ENCODE measurements at regions not wholly inside any gene's neighbourhood (a gene's known extent, or its start where the extent isn't known, plus 50 kb on each side); places are given as distances from the start of the nearest gene placed in this dataset.

DNA sequence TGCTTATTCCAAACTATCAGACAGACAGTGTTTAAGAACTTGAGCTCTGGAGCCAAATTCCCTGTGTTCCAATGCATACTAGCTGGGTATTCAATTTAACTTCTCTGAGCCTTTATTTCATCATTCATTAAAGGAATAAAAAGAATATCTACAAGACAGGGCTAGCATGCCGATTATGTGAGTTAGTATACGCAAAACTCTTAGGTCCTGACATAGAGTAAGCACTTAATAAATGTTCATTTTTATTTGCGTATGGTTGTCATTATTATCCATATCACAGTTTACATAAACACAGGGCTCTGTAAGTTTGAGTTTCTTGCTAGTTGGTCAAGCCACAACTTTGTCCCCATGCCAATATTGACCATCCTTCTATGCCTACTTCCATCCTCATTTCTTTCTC is 161.5 kb downstream of the NUAK1 start:
- TF ChIP-seq, protein P1, sequence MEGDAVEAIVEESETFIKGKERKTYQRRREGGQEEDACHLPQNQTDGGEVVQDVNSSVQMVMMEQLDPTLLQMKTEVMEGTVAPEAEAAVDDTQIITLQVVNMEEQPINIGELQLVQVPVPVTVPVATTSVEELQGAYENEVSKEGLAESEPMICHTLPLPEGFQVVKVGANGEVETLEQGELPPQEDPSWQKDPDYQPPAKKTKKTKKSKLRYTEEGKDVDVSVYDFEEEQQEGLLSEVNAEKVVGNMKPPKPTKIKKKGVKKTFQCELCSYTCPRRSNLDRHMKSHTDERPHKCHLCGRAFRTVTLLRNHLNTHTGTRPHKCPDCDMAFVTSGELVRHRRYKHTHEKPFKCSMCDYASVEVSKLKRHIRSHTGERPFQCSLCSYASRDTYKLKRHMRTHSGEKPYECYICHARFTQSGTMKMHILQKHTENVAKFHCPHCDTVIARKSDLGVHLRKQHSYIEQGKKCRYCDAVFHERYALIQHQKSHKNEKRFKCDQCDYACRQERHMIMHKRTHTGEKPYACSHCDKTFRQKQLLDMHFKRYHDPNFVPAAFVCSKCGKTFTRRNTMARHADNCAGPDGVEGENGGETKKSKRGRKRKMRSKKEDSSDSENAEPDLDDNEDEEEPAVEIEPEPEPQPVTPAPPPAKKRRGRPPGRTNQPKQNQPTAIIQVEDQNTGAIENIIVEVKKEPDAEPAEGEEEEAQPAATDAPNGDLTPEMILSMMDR (IDR thresholded peaks at IDR 0.05; ENCODE audit: low read depth, low read length), result no peak
- H3K4me3 ChIP-seq (replicated peaks in 1 of 2; ENCODE audit: low read depth in 2 of 2, low read length in 2 of 2), result no peak overlapping the region
- no peak for DNase-seq (ENCODE audit: low read depth in 2 of 2)

DNA sequence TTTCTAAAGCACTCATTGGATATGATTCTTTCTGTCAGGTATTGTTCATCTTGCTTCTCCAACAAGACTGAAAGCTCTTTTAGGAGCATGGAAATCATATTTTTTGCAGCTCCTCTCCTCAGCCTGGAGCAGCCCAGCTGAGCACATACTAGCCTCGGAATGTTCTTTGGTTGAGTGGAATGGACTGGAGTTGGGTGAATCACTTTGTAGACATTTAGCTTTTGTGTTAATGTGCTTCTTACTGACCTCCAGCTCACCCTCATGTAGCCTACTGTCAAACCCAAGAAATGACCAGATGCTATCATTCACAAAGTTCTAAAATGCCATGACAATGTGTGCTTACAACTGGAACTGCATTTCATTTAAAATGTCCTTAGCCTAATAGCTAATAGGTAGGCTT is 161.1 kb downstream of the NUAK1 start:
- peak; percentile 45 to 89 for DNase-seq (ENCODE audit: low read depth in 2 of 2)

DNA sequence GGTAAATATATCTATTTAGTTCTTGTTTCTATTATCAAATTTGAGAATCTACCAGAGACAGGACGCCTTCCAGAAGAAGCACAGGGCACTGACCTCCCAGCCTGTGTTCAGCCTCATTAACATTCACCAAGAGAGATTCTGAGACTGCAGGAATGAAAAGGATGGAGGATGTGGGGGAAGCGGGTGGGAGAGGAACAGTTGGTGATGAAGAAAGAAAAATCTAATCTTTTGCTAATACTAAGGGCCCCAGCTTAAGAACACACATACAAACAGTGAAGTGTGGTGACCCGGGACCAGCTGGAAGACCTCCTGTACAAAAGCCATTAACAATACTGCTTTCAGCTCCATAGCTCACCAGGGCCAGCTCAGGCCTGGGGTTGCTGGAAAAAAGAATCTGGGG is 160.5 kb downstream of the NUAK1 start:
- H3K4me3 ChIP-seq (replicated peaks in 1 of 2; ENCODE audit: low read depth in 2 of 2, low read length in 2 of 2), result no peak overlapping the region
- DNase-seq (ENCODE audit: low read depth in 2 of 2), result no peak
- TF ChIP-seq, protein P1 (IDR thresholded peaks at IDR 0.05; ENCODE audit: low read depth, low read length), result no peak

More for the DNA sequence above, 161.1 kb downstream of the NUAK1 start:
- no peak overlapping the region for H3K4me3 ChIP-seq (replicated peaks in 1 of 2; ENCODE audit: low read depth in 2 of 2, low read length in 2 of 2)
- TF ChIP-seq, protein P1 (IDR thresholded peaks at IDR 0.05; ENCODE audit: low read depth, low read length), result no peak

DNA sequence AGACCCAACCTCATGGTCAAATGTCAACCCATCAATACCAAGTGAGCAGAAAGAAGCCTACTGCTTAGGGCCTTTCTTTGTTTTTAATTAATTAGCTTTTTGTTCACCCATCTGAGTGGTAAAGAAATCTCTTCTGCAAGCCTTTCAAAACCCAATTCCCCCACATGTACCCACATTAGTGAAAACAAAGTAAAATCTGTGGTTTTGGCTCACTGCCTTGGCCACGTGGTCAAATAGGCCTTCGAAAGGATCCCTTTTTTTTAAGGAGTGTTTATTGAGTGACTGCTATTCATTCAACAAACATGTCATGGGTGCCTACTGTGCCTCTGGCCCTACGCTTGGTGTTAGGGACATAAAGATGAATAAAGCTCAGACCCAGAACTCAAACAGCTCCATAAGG is 160.1 kb downstream of the NUAK1 start:
- no peak overlapping the region for H3K4me3 ChIP-seq (replicated peaks in 1 of 2; ENCODE audit: low read depth in 2 of 2, low read length in 2 of 2)
- TF ChIP-seq, protein P1 (IDR thresholded peaks at IDR 0.05; ENCODE audit: low read depth, low read length), result no peak
- peak in 1 of 2 donors; percentile 38 for DNase-seq (ENCODE audit: low read depth in 2 of 2)

DNA sequence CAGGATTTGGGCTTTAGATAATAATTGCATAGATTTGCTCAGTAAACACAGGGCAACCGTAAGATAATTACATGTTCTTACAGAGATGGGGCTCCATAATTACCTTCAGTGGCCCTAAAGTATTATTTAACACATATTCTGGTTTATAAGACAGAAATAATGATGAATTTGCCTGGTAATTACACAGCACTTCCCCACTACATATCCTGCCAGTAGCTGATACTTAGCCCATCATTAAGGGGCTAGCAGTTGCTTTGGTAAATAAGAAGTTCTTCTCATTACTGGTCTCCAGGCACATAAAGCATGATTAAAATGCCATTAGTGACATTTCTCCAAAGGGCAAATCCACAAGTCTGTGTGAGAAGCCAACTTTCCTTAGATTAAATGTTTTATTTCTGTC is 158.7 kb downstream of the NUAK1 start:
- no peak overlapping the region for H3K4me3 ChIP-seq (replicated peaks in 1 of 2; ENCODE audit: low read depth in 2 of 2, low read length in 2 of 2)
- TF ChIP-seq, protein P1 (IDR thresholded peaks at IDR 0.05; ENCODE audit: low read depth, low read length), result no peak
- no peak for DNase-seq (ENCODE audit: low read depth in 2 of 2)

DNA sequence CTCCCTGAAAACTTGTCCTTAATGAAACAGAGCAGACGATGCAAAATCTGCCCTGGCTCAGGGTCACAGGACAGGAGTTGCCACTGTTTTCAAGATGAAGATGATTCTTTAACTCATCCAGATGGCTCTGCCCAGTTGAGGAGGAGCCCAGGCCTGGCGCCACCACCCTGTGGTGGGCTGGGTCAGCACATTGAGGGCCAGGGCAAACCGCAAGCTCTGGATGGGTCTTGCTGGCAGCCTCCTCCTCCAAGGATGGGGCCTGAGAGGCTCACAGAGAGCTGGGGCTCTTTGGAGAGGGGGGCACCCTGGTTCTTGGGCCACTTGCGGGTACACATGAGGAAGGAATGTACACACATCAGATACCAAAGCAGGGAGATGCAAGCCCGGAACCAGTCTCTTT is 158.2 kb downstream of the NUAK1 start:
- no peak for DNase-seq (ENCODE audit: low read depth in 2 of 2)
- TF ChIP-seq, protein P1 (IDR thresholded peaks at IDR 0.05; ENCODE audit: low read depth, low read length), result no peak
- H3K4me3 ChIP-seq (replicated peaks in 1 of 2; ENCODE audit: low read depth in 2 of 2, low read length in 2 of 2), result no peak overlapping the region

DNA sequence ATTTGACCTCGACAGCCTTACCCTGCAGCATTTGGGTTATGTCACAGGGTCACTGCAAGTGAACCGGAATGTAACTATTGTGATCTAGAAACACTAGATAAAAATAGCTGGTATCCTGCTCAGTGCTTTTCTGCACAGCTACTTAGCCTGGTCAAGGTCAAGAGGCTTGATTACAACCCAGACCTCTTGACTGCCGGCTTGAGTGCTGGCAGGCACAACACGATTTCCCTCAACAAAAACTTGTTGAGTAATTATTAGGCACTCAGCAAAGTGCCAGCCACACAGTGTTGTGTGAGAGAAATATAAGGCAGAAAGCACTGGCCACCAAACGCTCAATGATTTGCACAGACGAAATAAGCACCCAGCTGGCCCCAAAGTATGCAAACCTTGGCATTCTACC is 156.7 kb downstream of the NUAK1 start:
- H3K4me3 ChIP-seq (replicated peaks in 1 of 2; ENCODE audit: low read depth in 2 of 2, low read length in 2 of 2), result no peak overlapping the region
- TF ChIP-seq, protein P1 (IDR thresholded peaks at IDR 0.05; ENCODE audit: low read depth, low read length), result no peak
- DNase-seq (ENCODE audit: low read depth in 2 of 2), result peak in 1 of 2 donors; percentile 16
